ENCODE measurements at regions not wholly inside any gene's neighbourhood (a gene's known extent, or its start where the extent isn't known, plus 50 kb on each side); places are given as distances from the start of the nearest gene placed in this dataset.

- TF ChIP-seq CTCF (IDR thresholded peaks at IDR 0.05) = no peak
- no peak for TF ChIP-seq POLR2A (IDR thresholded peaks at IDR 0.05)
Observed at GRCh38 chr10:33556620-33557019, 222.2 kb upstream of the NRP1 start.
